PC-9 (cell line): ENCODE measurements at regions not wholly inside any gene's neighbourhood (a gene's known extent, or its start where the extent isn't known, plus 50 kb on each side); places are given as distances from the start of the nearest gene placed in this dataset.
A peak's percentile ranks its signal among the peaks of the same experiment; 100 is the strongest.
"Not testable (repeated sequence)": the region's sequence is repeated elsewhere in the genome, so short reads cannot be mapped to it uniquely, and the experiment has no call there.

Source experiments
- BruUV-seq: library from RNA; stranded (reverse); fragments of 400-500 nt; replicated peaks from 2 replicates; lab custom pipeline; 2021; lab: Mats Ljungman, UMichigan
- CTCF ChIA-PET: fragments of 300-600 bp; sonication (Branson Sonifier 250); formaldehyde crosslinking; loops from one replicate; lab custom pipeline; 2022; ENCODE audit warnings: antibody characterized with exemption; lab: Charles Lee
- POLR2A ChIA-PET: fragments of 300-600 bp; sonication (Branson Sonifier 250); formaldehyde crosslinking; loops from one replicate; lab custom pipeline; 2022; ENCODE audit warnings: antibody characterized with exemption; ENCODE audit not compliant: unreplicated experiment; lab: Charles Lee
- DNase-seq, 2 experiments: peaks; one replicate each; pipeline versions ENCODE4 v3.0.0 to v3.0.0-alpha.2; 2015 to 2022; ENCODE audit warnings: mixed read lengths in 1 of 2
- H2AFZ ChIP-seq: fragments of 200-600 bp; sonication (generic); 2 replicates; pipeline ENCODE4 v1.8.1; 2017; ENCODE audit warnings: antibody characterized with exemption
- H3F3A ChIP-seq: fragments of 200-600 bp; sonication (generic); 2 replicates; pipeline ENCODE4 v1.8.1; 2017; ENCODE audit warnings: antibody characterized with exemption, mild to moderate bottlenecking, low read depth; ENCODE audit not compliant: insufficient read depth
- H3K27ac ChIP-seq: fragments of 200-600 bp; sonication (generic); 2 replicates; pipeline ENCODE4 v1.6.1; 2016; ENCODE audit warnings: mixed run types
- H3K27me3 ChIP-seq: fragments of 200-600 bp; sonication (generic); 2 replicates; pipeline ENCODE4 v1.6.1; 2016; ENCODE audit warnings: low read depth, mixed run types; ENCODE audit not compliant: insufficient read depth
- H3K36me3 ChIP-seq: fragments of 200-600 bp; sonication (generic); 2 replicates; pipeline ENCODE4 v1.6.1; 2016; ENCODE audit warnings: low read depth, mixed run types
- H3K4me1 ChIP-seq: fragments of 200-600 bp; sonication (generic); replicated peaks from 2 replicates; pipeline ENCODE4 v1.6.1; 2016; ENCODE audit warnings: mixed run types; ENCODE audit not compliant: insufficient read depth
- H3K4me2 ChIP-seq: fragments of 200-600 bp; sonication (generic); 2 replicates; pipeline ENCODE4 v1.6.1; 2017; ENCODE audit warnings: mixed run types
- H3K4me3 ChIP-seq: fragments of 200-600 bp; sonication (generic); 2 replicates; pipeline ENCODE4 v1.6.1; 2016; ENCODE audit warnings: mixed run types
- H3K79me2 ChIP-seq: fragments of 200-600 bp; sonication (generic); 2 replicates; pipeline ENCODE4 v1.6.1; 2017; ENCODE audit warnings: low read depth, mixed run types
- H3K9me2 ChIP-seq: fragments of 200-600 bp; sonication (generic); 2 replicates; pipeline ENCODE4 v1.8.1; 2017; ENCODE audit warnings: mild to moderate bottlenecking; ENCODE audit not compliant: insufficient read depth
- H3K9me3 ChIP-seq: fragments of 200-600 bp; sonication (generic); 2 replicates; pipeline ENCODE4 v1.8.1; 2016; ENCODE audit warnings: low read depth; ENCODE audit not compliant: insufficient read depth
- H4K20me1 ChIP-seq: fragments of 200-600 bp; sonication (generic); 2 replicates; pipeline ENCODE4 v1.8.1; 2017; ENCODE audit not compliant: insufficient read depth
- EZH2 ChIP-seq: fragments of 200-600 bp; sonication (generic); IDR thresholded peaks from 2 replicates; pipeline ENCODE4 v1.8.0; 2017; ENCODE audit warnings: antibody characterized with exemption, low read depth
- intact Hi-C: fragments of 100-400 bp; cut with micrococcal nuclease; formaldehyde crosslinking; loops from one replicate; pipeline ENCODE4 v1.10.0; 2022; ENCODE audit not compliant: unreplicated experiment
- TF ChIP-seq, protein P1 (sequence below): fragments of 200-600 bp; sonication (generic); conservative IDR thresholded peaks from 2 replicates; pipeline ENCODE4 v1.6.1; 2017; ENCODE audit warnings: mixed run types, antibody characterized with exemption, mild to moderate bottlenecking, moderate library complexity

DNA sequence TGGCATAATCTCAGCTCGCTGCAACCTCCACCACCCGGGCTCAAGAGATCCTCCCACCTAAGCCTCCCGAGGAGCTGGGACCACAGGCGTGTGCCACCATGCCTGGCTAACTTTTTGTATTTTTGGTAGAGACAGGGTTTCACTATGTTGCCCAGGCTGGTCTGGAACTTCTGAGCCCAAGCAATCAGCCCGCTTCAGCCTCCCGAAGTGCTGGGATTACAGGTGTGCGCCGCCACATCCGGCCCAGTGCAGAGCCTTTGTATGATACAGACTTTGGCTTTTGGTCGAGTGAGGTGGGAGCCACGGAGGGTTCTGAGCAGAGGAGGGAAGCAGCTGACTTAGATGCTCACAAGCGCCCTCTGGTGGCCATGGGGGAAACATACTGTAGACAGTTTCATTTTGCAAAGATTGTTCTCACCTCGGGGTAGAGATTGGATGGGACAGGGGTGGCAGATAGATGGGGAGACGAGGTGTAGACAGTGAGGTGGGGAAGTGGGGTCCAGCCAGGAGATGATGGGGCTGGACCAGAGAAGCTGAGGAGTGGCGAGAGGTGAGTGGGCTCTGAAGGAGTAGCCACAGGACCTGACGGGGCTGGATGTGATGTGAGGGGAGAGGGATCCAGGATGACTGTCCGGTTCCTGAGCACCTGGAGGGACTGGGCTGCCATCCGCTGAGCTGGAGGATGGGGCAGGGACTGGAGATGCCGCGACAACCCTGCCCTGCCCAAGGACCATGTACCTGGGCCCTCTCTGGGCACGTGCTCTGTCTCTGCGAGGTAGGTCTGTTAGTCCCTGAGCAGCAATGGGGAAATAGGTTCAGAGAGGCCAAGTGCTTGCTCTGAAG, 105.1 kb downstream of the CRLF3 start:
- H3K27me3 ChIP-seq, H3K9me3 ChIP-seq, H3F3A ChIP-seq, H3K4me1 ChIP-seq, H3K27ac ChIP-seq, H3K4me2 ChIP-seq, H3K4me3 ChIP-seq, H3K9me2 ChIP-seq, POLR2A ChIA-PET, H4K20me1 ChIP-seq, H2AFZ ChIP-seq, CTCF ChIA-PET, H3K36me3 ChIP-seq, BruUV-seq: not testable (repeated sequence)
- TF ChIP-seq, protein P1, sequence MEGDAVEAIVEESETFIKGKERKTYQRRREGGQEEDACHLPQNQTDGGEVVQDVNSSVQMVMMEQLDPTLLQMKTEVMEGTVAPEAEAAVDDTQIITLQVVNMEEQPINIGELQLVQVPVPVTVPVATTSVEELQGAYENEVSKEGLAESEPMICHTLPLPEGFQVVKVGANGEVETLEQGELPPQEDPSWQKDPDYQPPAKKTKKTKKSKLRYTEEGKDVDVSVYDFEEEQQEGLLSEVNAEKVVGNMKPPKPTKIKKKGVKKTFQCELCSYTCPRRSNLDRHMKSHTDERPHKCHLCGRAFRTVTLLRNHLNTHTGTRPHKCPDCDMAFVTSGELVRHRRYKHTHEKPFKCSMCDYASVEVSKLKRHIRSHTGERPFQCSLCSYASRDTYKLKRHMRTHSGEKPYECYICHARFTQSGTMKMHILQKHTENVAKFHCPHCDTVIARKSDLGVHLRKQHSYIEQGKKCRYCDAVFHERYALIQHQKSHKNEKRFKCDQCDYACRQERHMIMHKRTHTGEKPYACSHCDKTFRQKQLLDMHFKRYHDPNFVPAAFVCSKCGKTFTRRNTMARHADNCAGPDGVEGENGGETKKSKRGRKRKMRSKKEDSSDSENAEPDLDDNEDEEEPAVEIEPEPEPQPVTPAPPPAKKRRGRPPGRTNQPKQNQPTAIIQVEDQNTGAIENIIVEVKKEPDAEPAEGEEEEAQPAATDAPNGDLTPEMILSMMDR, result peak; percentile 87
- intact Hi-C loops, result loop anchor here (5.0 to 10.0 kb wide), 2 partner anchors 245 to 377 kb away; partner anchors contain the start of gene GOSR1
- H3K79me2 ChIP-seq, result peaks cover 13% of the 10 kb centered on the region
- peak in 1 of 2 experiments; percentile 41 for DNase-seq

DNA sequence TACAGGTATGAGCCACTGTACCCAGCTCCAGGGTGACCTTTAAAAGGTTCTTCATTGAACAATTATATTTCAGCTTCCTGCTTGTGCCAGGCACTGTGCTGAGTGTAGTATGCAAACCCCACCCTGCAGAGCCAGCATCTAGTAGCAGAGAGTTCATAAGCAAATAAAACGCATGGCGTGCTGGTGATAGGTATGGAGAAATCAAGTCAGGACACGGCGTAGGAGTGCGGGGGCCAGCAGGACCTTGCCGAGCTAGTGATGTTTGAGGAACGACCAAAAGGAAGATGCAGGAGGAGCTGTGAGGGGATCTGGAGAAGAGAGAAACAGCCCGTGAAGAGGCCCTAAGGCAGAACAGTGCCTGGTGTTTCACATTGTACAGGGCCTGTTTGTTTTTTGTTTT, 105.8 kb downstream of the CRLF3 start:
- H3K27ac ChIP-seq, H3K36me3 ChIP-seq, H3K9me2 ChIP-seq, POLR2A ChIA-PET, H3K4me1 ChIP-seq, H3K4me3 ChIP-seq, DNase-seq, H4K20me1 ChIP-seq, BruUV-seq, H2AFZ ChIP-seq, H3K27me3 ChIP-seq, CTCF ChIA-PET, H3K4me2 ChIP-seq, H3K9me3 ChIP-seq, H3F3A ChIP-seq: not testable (repeated sequence)
- H3K79me2 ChIP-seq, result peaks cover 14% of the 10 kb centered on the region
- intact Hi-C loops, result loop anchor here (5.0 to 10.0 kb wide), 2 partner anchors 244 to 376 kb away; partner anchors contain the start of gene GOSR1

DNA sequence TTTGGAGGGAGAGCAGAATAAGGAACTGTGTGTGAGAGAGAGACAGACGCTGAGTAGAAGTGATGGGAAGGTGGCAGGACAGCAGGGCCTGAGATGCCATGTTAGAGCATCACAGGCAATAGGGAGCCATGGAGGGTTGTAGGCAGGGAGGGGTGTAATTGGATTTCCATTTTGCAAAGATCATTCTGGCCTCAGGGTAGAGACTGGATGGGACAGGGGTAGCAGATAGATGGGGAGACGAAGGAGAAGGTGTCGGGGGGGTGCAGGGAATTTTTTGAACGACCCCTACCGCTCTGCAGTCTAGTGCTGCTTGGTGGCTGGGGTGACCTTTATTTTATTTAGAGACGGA, 106.4 kb downstream of the CRLF3 start:
- intact Hi-C loops, result loop anchor here (5.0 to 10.0 kb wide), 2 partner anchors 243 to 376 kb away; partner anchors contain the start of gene GOSR1
- H3K4me2 ChIP-seq, DNase-seq, H3K27ac ChIP-seq, H2AFZ ChIP-seq, H3K4me3 ChIP-seq, H3K27me3 ChIP-seq, CTCF ChIA-PET, POLR2A ChIA-PET, H4K20me1 ChIP-seq, H3K4me1 ChIP-seq, H3K9me3 ChIP-seq, H3K36me3 ChIP-seq, H3K9me2 ChIP-seq, H3F3A ChIP-seq, BruUV-seq: not testable (repeated sequence)
- H3K79me2 ChIP-seq, result peaks cover 14% of the 10 kb centered on the region

DNA sequence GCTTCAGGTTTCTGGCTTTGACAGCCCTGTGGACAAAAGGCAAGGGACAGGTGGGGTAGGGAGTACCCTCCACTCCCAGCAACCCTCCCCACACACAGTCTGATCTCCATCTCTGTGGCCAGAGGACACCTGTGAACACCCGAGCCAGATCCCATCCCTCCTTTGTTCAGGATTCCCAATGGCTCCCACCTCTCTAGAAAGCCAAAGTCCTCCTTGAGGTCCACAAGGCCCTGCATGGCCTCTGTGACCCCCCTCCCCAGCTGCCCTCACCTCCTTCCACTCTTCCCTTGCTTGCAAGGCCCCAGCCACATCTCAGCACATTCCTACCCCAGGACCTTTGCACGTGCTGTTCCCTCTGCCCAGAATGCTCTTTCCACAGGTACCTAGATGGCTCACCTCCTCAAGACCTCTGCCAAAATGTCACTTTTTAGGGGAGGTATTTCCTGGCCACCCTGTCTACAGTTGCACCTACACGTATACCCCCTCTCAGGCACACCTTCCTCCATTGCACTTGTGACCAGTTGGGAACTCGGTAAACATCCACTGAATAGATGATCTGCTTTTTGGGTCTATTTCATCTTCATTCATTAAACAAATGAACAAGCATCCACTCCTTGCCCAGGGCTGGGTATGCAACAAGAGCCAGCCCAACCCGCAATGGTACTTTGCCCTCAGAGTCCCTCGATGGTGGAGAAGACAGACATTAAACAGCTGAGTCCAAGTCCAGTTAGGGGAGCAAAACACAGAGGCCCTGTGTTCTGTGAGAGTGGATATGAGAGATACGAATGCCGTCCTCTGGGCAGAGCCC, 107.0 kb downstream of the CRLF3 start:
- no peak overlapping the region for H3K4me2 ChIP-seq
- DNase-seq, result no peak
- no peaks in the 10 kb centered on the region for H3K9me2 ChIP-seq
- H2AFZ ChIP-seq, result no peak overlapping the region
- POLR2A ChIA-PET, result interaction anchor here (0.7 kb wide), 1 partner anchor 783 kb away, joined by 4 read pairs; no protein-coding TSS in a partner anchor
- no TSS peak for BruUV-seq
- no peaks in the 10 kb centered on the region for H3K4me1 ChIP-seq
- H3F3A ChIP-seq, result no peaks in the 10 kb centered on the region
- CTCF ChIA-PET, result no interaction called here
- intact Hi-C loops, result loop anchor here (5.0 to 10.0 kb wide), 2 partner anchors 243 to 375 kb away; partner anchors contain the start of gene GOSR1
- H3K27ac ChIP-seq, result no peak overlapping the region
- no peaks in the 10 kb centered on the region for H3K27me3 ChIP-seq
- H3K9me3 ChIP-seq, result no peaks in the 10 kb centered on the region
- TF ChIP-seq, protein P1, result no peak
- no peak for TF ChIP-seq EZH2
- H4K20me1 ChIP-seq, result no peaks in the 10 kb centered on the region
- no peaks in the 10 kb centered on the region for H3K36me3 ChIP-seq
- H3K4me3 ChIP-seq, result no peak overlapping the region
- peaks cover 18% of the 10 kb centered on the region for H3K79me2 ChIP-seq
